ENCODE measurements at regions not wholly inside any gene's neighbourhood (a gene's known extent, or its start where the extent isn't known, plus 50 kb on each side); places are given as distances from the start of the nearest gene placed in this dataset.

DNA sequence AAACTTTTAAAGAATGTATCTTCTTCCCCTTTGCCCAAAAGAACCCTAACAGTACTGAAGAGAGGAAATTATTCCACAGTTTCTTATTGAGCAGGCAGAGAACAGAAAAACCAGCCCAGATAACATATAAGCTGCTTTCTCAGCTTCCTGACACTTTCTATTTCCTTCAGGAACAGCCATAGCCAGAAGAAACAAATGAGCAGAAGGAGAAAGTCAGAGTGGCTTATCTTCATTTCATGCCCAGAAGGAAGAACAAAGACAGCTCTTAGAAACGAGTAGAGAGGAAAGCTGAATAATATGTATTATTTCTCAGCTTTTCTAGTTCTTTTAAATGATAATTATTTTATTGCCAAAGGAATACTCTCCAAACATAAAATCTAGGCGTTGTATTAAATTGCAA lies 793.7 kb downstream of the GRIK2 start:
- H3K27ac ChIP-seq = no peak overlapping the region
- TF ChIP-seq, protein P1, sequence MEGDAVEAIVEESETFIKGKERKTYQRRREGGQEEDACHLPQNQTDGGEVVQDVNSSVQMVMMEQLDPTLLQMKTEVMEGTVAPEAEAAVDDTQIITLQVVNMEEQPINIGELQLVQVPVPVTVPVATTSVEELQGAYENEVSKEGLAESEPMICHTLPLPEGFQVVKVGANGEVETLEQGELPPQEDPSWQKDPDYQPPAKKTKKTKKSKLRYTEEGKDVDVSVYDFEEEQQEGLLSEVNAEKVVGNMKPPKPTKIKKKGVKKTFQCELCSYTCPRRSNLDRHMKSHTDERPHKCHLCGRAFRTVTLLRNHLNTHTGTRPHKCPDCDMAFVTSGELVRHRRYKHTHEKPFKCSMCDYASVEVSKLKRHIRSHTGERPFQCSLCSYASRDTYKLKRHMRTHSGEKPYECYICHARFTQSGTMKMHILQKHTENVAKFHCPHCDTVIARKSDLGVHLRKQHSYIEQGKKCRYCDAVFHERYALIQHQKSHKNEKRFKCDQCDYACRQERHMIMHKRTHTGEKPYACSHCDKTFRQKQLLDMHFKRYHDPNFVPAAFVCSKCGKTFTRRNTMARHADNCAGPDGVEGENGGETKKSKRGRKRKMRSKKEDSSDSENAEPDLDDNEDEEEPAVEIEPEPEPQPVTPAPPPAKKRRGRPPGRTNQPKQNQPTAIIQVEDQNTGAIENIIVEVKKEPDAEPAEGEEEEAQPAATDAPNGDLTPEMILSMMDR (conservative IDR thresholded peaks at IDR 0.05) = no peak

DNA sequence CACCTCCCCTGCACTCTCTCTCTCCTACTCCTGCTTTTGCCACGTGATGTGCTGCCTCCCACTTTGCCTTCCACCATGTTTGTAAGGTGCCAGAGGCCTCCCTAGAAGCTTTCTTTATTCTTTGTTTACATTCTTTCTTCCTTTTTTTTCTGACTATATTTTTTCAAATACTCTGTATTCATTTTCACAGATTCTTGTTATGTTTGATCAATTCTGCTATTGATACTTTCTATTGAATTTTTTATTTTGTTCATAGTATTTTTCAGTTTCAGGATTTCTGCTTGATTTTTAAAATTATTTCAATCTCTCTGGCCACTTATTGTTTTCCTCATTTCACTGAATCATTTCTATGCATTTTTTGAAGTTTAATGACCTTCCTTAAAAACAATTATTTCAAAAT lies 801.8 kb downstream of the GRIK2 start:
- TF ChIP-seq, protein P1 (conservative IDR thresholded peaks at IDR 0.05) = no peak
- H3K27ac ChIP-seq = no peak overlapping the region

DNA sequence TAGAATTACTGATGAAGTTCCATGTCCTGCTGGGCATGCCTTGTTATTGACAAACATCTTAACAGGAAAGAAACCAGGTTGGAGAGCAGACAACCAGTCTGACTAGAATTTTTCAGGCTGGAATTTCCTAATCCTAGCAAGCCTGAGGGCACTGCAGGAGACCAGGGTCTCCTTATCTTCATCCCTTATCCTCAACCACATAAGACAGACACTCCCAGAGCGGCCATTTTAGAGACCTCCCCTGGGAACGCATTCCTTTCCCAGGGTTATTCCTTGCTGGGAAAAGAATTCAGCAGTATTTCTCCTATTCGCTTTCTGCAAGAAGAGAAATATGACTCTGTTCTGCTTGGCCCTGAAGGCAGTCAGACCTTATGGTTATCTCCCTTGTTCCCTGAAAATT lies 803.7 kb downstream of the GRIK2 start:
- no peak overlapping the region for H3K27ac ChIP-seq
- TF ChIP-seq, protein P1 (conservative IDR thresholded peaks at IDR 0.05) = no peak

DNA sequence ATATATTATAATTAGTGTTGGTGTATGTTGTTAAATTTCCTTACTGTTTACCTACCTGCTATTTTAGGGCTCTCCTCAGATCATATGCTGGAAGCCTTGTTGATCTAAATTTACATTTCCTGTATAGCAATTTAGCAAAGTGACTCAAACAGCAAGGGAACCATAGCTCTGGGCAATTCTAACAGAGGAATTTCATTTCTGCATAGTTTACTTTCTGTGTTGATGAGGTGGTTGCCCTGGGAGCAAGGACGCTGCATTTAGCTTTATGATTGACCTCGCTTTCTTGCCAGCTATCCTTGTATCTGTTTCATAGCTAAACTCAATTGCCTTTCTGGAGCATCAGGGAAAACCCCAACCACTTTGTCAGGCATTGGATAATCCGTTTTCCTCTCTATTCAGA lies 810.8 kb downstream of the GRIK2 start:
- TF ChIP-seq, protein P1 (conservative IDR thresholded peaks at IDR 0.05) = no peak

DNA sequence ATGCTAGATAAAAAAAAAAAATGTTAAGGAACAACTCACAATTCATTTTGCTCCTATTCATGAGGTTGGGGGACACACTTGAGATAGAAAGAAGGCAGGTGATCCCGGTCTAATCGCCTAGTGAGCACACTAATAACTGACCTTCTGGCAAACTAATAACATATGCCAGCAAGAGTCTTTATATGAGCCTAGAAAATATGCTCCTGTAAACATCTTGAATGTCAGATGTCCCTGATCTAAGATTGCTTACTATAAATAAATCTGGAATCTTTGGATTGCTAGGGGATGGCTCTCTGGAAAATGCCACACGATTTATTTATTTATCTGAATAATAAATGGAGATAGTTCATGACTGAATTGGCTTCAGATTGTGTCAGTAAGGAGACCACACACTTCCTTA lies 821.9 kb downstream of the GRIK2 start:
- TF ChIP-seq, protein P1 (conservative IDR thresholded peaks at IDR 0.05) = no peak

More for the DNA sequence above, 810.8 kb downstream of the GRIK2 start:
- no peak overlapping the region for H3K27ac ChIP-seq

DNA sequence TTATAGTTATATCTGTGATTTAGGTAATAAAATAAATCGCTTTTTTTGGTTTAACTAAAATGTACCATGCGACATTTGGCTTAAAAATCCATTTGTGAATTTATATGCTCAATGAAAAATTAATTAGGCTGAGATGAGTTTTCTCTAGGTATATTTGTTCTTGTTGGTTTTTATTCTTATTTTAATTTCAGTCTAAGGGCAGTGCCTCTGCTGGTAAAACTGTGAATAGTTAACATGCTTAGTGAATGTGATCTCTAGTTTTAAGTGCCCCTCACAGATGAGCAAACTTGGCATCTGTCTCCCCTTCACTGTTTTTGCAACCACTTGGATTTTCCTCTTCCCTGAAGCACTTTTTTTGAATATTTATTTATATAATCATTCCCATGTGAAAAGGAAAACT lies 822.7 kb downstream of the GRIK2 start:
- TF ChIP-seq, protein P1 (conservative IDR thresholded peaks at IDR 0.05) = no peak; the same call in 1 of the 2 replicates
- H3K27ac ChIP-seq = peak overlapping the region; percentile 62

More for the DNA sequence above, 821.9 kb downstream of the GRIK2 start:
- peak overlapping the region; percentile 62 for H3K27ac ChIP-seq

DNA sequence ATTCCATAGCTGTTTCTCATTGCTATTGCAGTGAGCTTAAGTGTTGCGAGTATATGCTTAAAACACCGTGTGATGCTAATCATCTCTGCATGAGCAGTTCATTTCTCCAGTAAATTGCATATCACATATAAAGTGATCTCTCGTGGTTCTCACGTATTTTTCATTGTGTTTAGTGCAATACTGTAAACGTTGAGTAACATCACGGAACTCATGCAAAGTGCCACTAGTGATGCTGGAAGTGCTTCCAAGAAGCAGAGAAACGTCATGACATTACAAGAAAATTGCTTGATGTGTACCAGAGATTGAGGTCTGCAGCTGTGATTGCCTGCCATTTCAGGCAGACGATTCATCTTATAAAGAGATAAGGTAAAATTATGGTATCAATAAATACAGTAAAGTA lies 830.4 kb downstream of the GRIK2 start:
- H3K27ac ChIP-seq = no peak overlapping the region
- TF ChIP-seq, protein P1 (conservative IDR thresholded peaks at IDR 0.05) = no peak

All from VCaP (cell line).